ENCODE measurements at regions not wholly inside any gene's neighbourhood (a gene's known extent, or its start where the extent isn't known, plus 50 kb on each side); places are given as distances from the start of the nearest gene placed in this dataset.

DNA sequence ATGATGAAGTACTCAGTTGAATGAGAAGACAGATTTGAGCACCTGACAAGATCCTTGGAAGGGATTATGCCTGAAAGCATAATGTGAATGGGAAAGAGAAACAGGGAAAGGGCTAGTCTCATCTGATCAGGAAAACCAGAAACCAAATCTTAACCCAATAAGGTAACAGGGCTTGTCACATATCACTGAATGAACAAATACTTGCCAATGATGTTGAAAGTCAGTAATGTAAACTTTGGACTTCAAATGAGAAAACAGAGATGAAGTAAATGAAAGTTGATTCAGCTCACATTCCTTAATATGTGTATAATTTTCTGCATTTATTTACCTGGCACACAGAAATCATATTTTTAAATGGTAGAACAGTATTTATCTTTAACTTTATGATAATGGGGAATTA, 480.0 kb downstream of the KCTD12 start:
- no peak for DNase-seq

DNA sequence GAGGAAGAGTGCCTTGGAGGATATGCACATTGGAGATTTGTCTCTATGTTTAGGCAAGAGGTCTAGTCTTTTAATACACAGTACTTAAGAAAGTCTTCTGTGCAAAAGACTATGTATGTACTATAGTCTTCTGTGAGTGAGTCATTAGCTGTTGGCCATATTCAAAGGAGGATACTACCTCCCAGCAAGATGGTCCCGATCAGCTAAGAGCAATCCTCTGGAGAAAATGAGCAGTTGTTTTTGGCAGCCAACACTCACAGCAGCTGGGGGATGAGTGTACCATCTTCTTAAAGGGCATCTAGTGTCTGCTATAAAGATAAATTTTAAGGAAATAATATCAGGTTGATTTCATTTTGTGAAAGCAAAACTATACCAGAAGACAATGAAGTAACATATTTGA, 487.8 kb downstream of the KCTD12 start:
- no peak for DNase-seq

- DNase-seq, result no peak
Observed at GRCh38 chr13:76397413-76397812, 488.8 kb downstream of the KCTD12 start.

GRCh38 chr13:76389321-76389720, 496.9 kb downstream of the KCTD12 start:
- no peak for DNase-seq

GRCh38 chr13:76387566-76387965, 498.6 kb downstream of the KCTD12 start:
- no peak for DNase-seq

DNA sequence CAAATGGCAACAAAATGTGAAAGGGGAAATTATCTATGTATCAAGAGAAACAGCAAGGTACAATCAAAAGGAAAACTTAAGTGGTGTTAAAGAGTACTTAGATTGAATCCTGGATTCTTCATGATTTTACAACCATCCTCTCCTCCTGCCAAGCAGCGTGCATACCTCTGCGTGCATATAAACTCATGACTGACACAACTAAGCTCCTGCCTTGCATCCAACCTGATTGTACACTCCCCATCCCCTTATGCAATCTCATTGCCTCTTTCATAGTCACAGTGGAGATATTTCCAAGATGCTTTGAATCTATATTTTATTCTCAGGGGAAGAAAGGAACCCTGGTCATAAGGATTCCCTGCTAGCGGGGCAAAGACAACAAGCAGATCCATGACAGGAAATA, 499.9 kb downstream of the KCTD12 start:
- DNase-seq, result no peak

GRCh38 chr13:76385586-76385985, 500.6 kb downstream of the KCTD12 start:
- no peak for DNase-seq

DNA sequence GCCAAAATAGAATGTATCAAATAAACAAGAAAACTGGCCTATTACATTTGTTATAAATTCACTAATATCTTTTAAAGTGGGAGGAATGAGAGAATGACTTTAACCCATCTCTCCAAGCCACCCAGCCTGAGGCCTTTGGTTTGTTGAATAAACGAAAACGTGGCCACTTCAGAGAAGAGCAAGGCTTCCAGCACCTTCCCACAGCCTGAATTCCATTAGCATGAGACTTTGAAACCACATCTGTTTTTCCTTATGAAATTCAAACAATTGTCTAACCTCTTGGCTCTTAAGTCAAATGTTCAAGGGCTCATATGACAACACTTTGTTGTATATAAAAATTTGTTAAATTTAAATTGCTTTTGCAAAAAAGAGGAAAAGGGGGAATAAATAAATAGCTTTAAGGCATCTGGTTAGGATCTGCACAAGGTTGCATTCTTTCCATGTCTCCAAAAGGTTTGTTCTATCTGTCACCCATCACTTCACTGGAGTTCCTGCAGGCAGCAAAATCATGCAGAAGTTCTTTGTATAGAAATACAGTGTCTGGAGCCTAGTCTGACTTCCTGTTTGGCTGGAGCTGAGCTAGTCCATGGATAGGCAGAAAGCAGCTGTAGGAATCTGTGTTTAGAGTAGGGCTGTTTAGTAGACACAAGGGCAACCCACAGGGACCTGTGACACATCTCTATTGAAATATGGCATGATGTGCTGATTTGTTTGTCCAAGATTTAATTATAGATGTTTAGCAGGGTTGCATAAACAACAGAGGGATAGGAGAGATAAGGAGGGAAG, 502.3 kb downstream of the KCTD12 start:
- DNase-seq, result no peak

DNA sequence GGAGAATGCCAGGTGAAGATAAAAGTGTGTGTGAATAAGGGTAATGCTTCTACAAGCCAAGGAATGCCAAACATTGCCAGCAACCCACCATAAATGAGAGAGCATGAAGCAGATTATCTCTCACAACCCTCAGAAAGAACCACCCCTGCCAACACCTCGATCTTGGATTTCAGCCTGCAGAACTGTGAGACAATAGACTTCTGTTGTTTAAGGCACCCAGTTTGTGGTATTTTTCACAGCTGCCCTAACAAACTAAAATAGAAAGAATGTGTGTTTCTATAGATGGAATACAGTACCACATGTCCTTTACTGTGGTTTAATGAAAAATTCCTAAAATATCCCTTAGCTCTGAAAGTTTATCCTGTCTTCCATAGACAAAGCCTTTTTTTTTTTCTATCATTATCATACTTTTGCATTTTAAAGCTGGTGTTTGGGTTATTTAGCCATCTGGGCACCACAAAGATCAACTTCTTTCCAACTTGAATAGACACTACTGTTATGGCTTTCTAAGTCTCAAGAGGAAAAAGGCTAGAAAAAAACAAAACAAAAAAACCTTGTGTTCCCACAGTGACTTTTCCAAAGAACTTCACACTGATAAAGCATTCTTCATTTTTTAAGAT, 505.6 kb downstream of the KCTD12 start:
- no peak for DNase-seq

DNA sequence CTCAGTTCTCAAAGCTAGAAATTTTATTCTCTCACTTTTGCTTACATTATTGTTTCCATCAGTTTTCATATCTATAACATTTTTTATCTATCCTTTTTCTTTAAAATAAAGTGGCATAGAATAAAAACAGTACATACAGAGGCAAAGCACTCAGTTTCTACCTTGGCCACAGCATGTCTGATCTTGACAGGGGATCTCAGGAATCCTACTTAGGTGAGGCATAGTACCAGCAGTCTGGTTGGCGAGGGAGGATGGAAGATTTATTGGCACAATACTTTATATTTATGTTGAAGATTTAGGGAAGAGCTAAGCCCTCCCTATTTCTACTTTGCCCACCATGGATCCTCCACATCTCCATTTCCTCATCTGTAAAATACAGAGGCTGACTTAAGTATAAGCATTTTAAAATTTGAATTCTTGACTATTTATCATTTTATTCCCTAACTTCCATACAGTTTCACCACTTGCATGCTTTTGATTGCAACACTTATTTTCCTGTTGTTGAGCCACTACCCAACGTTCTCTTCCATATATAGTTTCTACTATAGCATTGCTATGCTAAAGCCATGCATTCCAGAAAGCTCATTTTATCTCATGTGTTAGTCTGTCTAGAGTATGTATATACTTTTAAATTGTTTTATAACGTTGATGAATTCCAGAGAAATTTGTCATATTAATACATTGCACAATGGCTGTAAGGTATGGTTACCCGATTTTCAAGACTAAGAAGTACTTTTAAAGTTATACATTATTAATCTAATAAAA, 506.7 kb downstream of the KCTD12 start:
- no peak for DNase-seq

GRCh38 chr13:76378767-76379166, 507.4 kb downstream of the KCTD12 start:
- DNase-seq, result no peak

GRCh38 chr13:76363682-76364289, 522.4 kb downstream of the KCTD12 start:
- DNase-seq, result no peak

GRCh38 chr13:76361868-76362267, 524.3 kb downstream of the KCTD12 start:
- DNase-seq, result no peak

GRCh38 chr13:76351541-76352229, 534.5 kb downstream of the KCTD12 start:
- no peak for DNase-seq

- DNase-seq, result no peak
Observed at GRCh38 chr13:76350399-76350798, 535.8 kb downstream of the KCTD12 start.

GRCh38 chr13:76349700-76350099, 536.5 kb downstream of the KCTD12 start:
- no peak for DNase-seq

GRCh38 chr13:76339649-76340048, 546.6 kb downstream of the KCTD12 start:
- no peak for DNase-seq

DNA sequence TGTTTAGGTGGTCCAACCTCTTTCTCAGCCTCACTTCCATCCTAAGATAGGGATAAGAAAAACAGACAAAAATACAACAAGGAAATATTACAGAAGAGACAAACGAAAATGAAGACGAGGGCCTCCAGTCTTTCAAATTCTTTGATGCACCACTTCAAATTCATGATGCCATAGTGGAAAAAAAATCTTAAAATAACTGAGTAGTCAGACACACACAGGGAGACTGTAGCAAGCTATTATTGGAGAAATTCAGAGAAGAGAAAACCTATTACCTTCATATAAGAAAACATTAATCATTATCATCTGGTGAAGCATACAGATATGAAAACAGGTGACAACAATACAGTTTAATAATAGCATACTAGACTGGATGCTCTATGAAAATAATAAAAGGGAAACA, 548.2 kb downstream of the KCTD12 start:
- no peak for DNase-seq

- no peak for DNase-seq
Observed at GRCh38 chr13:76336889-76337844, 549.0 kb downstream of the KCTD12 start.

DNA sequence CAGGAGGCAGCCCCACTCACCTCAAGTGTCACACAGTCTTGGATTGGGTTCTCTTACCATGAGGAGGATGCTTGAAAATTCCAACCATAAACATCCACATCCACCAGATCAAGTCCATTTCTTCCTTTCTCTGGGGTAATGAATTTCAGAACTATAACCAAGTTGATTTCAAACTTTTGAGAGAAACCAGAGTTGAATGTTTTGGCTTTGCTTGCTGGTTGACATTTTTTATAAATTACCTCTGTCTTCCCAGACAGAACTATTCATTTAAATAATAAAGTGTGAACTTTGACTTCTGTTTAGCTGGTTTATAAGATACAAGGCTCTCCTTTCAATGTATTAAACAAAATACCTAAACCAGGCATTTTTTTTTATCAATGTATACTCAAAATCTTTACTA, 550.7 kb downstream of the KCTD12 start:
- DNase-seq, result no peak

DNA sequence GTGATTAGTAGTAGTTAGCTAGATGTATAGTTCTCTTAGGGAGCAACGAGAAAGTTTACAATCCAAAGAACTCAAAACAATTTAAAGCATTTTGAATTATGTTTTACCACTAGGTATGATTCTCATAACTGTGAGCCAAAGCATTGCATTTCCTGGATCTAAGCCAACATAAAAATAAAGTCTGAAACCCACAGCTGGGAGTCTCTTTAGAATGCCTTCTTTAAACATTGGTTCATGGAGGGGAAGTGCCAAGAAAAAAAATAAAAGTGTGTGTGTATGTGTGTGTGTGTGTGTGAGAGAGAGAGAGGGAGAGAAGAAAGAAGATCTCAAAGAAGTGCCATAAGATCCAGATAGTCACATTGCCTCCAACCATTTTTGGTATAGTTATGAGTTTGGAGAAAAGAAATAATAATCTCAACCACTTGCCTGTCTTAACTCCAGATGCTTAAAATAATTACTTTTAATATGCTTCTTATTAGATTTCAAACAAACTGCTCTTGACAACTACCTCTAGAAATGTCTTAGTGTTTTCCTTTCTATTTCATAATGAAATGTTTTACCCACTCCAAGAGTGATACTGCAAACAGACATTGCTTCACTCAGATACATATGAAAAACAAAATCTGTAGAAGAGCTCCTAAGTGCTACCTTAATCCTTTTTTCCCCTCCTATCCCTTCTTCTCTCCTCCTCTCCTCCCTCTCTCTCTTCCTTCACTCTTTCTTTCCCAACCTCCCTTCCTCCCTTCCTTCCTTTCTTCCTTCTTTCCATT, 554.1 kb downstream of the KCTD12 start:
- no peak for DNase-seq

All from activated T-cell treated with anti-CD3 and anti-CD28 coated beads, Interleukin-2, amount 50 U/mL, for 1 hour (primary cell).